CD4-positive, alpha-beta T cell (primary cell): ENCODE measurements at regions not wholly inside any gene's neighbourhood (a gene's known extent, or its start where the extent isn't known, plus 50 kb on each side); places are given as distances from the start of the nearest gene placed in this dataset.

Source experiments
- ATAC-seq: fragments of 200-7000 bp; cut with Tn5 transposase; one replicate; pipeline ENCODE4 v1.10.0; 2022; ENCODE audit warnings: mild to moderate bottlenecking; ENCODE audit not compliant: poor library complexity
- CTCF ChIA-PET: fragments of 350-600 bp; sonication (Branson Sonifier 250); formaldehyde crosslinking; loops from one replicate; lab custom pipeline; 2021; ENCODE audit warnings: antibody characterized with exemption, inconsistent platforms; lab: Charles Lee
- POLR2A ChIA-PET: fragments of 350-600 bp; sonication (Branson Sonifier 250); formaldehyde crosslinking; loops from one replicate; lab custom pipeline; 2021; ENCODE audit warnings: antibody characterized with exemption, inconsistent platforms; lab: Charles Lee
- DNase-seq, 14 experiments: peaks; one replicate each; pipeline ENCODE4 v3.0.0-alpha.2; 2013 to 2020; ENCODE audit warnings: mixed read lengths in 2 of 14
- H3K27ac ChIP-seq, 2 donors: one replicate each; pipeline versions ENCODE4 v1.5.1 to v1.7.0; 2013; ENCODE audit warnings: low read length in 2 of 2, low read depth in 1 of 2, mild to moderate bottlenecking in 1 of 2
- H3K27me3 ChIP-seq, 2 experiments: 1 replicate in 1 of 2; 2 replicates in 1 of 2; pipeline versions ENCODE4 v1.6.1 to v1.7.0; 2013; ENCODE audit warnings: low read length in 2 of 2, control low read depth in 1 of 2, mild to moderate bottlenecking in 1 of 2, moderate library complexity in 1 of 2; ENCODE audit not compliant: insufficient read depth in 2 of 2, control insufficient read depth in 1 of 2
- H3K36me3 ChIP-seq: one replicate; pipeline ENCODE4 v1.6.1; 2013; ENCODE audit warnings: low read length, control low read depth; ENCODE audit not compliant: insufficient read depth
- H3K4me1 ChIP-seq: one replicate; pipeline ENCODE4 v1.6.1; 2013; ENCODE audit warnings: low read length, control low read depth; ENCODE audit not compliant: insufficient read depth
- H3K4me3 ChIP-seq: one replicate; pipeline ENCODE4 v1.5.1; 2013; ENCODE audit warnings: mild to moderate bottlenecking, low read length, moderate library complexity
- H3K9me3 ChIP-seq, 2 experiments: 1 replicate in 1 of 2; 2 replicates in 1 of 2; pipeline versions ENCODE4 v1.6.1 to v1.7.0; 2013; ENCODE audit warnings: low read length in 2 of 2, mild to moderate bottlenecking in 2 of 2, control low read depth in 1 of 2, moderate library complexity in 1 of 2; ENCODE audit not compliant: control insufficient read depth in 1 of 2, insufficient read depth in 1 of 2
- H3K27ac Mint-ChIP-seq: one replicate; pipeline ENCODE4 v1.8.0; 2020; ENCODE audit warnings: mixed read lengths
- H3K27me3 Mint-ChIP-seq: one replicate; pipeline ENCODE4 v1.8.0; 2021; ENCODE audit warnings: mixed read lengths
- H3K36me3 Mint-ChIP-seq: one replicate; pipeline ENCODE4 v1.8.0; 2021; ENCODE audit warnings: low read depth, mixed read lengths
- H3K4me1 Mint-ChIP-seq: one replicate; pipeline ENCODE4 v1.8.0; 2021; ENCODE audit warnings: low read depth, mixed read lengths
- H3K4me3 Mint-ChIP-seq: one replicate; pipeline ENCODE4 v1.8.0; 2020; ENCODE audit warnings: mild to moderate bottlenecking, mixed read lengths
- H3K9me3 Mint-ChIP-seq: one replicate; pipeline ENCODE4 v1.8.0; 2020; ENCODE audit warnings: mixed read lengths
- intact Hi-C, 2 experiments: fragments of 100-400 bp; cut with DNase I in 1 of 2; cut with micrococcal nuclease in 1 of 2; formaldehyde crosslinking; loops; one replicate each; pipeline versions ENCODE4 v1.15.1 to v1.9.0; 2023 to 2025; cut with DNase I, micrococcal nuclease
- TF ChIP-seq, protein P1 (sequence below): fragments of 200-600 bp; IDR thresholded peaks from one replicate; pipeline ENCODE4 v1.8.0; 2022; ENCODE audit warnings: antibody characterized with exemption, mild to moderate bottlenecking

- DNase-seq (no peak), ATAC-seq (no peak)
- Histone ChIP-seq H3K4me3 (no peak overlapping the region), H3K4me1 (no peaks in the 10 kb centered on the region), H3K27ac (no peak overlapping the region), H3K9me3 (no peaks in the 10 kb centered on the region), H3K27me3 (peaks cover 5 to 6% of the 10 kb centered on the region in 2 experiments), H3K36me3 (no peaks in the 10 kb centered on the region)
- intact Hi-C loops = no loop called here
- ChIA-PET POLR2A (no interaction called here), CTCF (no interaction called here)
- Mint-ChIP-seq H3K27me3 (peaks cover 44% of the 10 kb centered on the region), H3K4me1 (no peaks in the 10 kb centered on the region), H3K9me3 (peaks cover 2% of the 10 kb centered on the region), H3K4me3 (no peak overlapping the region), H3K27ac (no peak overlapping the region), H3K36me3 (no peaks in the 10 kb centered on the region)
- TF ChIP-seq, protein P1, sequence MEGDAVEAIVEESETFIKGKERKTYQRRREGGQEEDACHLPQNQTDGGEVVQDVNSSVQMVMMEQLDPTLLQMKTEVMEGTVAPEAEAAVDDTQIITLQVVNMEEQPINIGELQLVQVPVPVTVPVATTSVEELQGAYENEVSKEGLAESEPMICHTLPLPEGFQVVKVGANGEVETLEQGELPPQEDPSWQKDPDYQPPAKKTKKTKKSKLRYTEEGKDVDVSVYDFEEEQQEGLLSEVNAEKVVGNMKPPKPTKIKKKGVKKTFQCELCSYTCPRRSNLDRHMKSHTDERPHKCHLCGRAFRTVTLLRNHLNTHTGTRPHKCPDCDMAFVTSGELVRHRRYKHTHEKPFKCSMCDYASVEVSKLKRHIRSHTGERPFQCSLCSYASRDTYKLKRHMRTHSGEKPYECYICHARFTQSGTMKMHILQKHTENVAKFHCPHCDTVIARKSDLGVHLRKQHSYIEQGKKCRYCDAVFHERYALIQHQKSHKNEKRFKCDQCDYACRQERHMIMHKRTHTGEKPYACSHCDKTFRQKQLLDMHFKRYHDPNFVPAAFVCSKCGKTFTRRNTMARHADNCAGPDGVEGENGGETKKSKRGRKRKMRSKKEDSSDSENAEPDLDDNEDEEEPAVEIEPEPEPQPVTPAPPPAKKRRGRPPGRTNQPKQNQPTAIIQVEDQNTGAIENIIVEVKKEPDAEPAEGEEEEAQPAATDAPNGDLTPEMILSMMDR = no peak
Measured at GRCh38 chr6:2589171-2589661, 161.5 kb downstream of the MYLK4 start.

DNA sequence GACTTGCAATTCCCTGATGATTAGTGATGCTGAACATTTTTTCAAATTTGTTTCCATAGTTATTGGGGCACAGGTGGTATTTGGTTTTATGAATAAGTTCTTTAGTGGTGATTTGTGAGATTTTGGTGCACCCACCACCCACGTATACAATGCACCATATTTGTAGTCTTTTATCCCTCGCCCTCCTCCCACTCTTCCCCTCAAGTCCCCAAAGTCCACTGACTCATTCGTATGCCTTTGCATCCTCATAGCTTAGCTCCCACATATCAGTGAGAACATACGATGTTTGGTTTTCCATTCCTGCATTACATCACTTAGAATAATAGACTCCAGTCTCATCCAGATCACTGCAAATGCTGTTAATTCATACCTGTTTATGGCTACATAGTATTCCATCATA is 167.3 kb downstream of the MYLK4 start:
- Histone ChIP-seq H3K36me3 (no peaks in the 10 kb centered on the region), H3K9me3 (no peaks in the 10 kb centered on the region), H3K4me1 (no peaks in the 10 kb centered on the region), H3K27me3 (peaks cover 0 to 3% of the 10 kb centered on the region in 2 experiments), H3K4me3 (no peak overlapping the region), H3K27ac (no peak overlapping the region)
- Mint-ChIP-seq H3K9me3 (peaks cover 2% of the 10 kb centered on the region), H3K27ac (no peak overlapping the region), H3K36me3 (no peaks in the 10 kb centered on the region), H3K27me3 (peaks cover 51% of the 10 kb centered on the region), H3K4me1 (no peaks in the 10 kb centered on the region), H3K4me3 (no peak overlapping the region)
- TF ChIP-seq, protein P1 = no peak
- CTCF ChIA-PET = interaction anchor here (0.9 kb wide), 1 partner anchor 22 kb away, joined by 3 read pairs; no protein-coding TSS in a partner anchor
- no peak for DNase-seq
- ATAC-seq = no peak
- POLR2A ChIA-PET = no interaction called here
- intact Hi-C loops = no loop called here

GRCh38 chr6:2582268-2582667 is 168.5 kb downstream of the MYLK4 start:
- Histone ChIP-seq H3K9me3 (no peaks in the 10 kb centered on the region), H3K36me3 (no peaks in the 10 kb centered on the region), H3K4me3 (no peak overlapping the region), H3K27ac (no peak overlapping the region), H3K4me1 (no peaks in the 10 kb centered on the region), H3K27me3 (peaks cover 0 to 3% of the 10 kb centered on the region in 2 experiments)
- no peak overlapping the region for H3K27ac Mint-ChIP-seq
- H3K27me3 Mint-ChIP-seq = peaks cover 46% of the 10 kb centered on the region
- DNase-seq (no peak), ATAC-seq (no peak)
- peaks cover 2% of the 10 kb centered on the region for H3K9me3 Mint-ChIP-seq
- intact Hi-C loops = no loop called here
- no peak overlapping the region for H3K4me3 Mint-ChIP-seq
- TF ChIP-seq, protein P1 = no peak
- H3K36me3 Mint-ChIP-seq = no peaks in the 10 kb centered on the region
- POLR2A ChIA-PET = no interaction called here
- CTCF ChIA-PET = no interaction called here
- H3K4me1 Mint-ChIP-seq = no peaks in the 10 kb centered on the region
